Heart right ventricle (tissue), 16 donors: ENCODE measurements at regions not wholly inside any gene's neighbourhood (a gene's known extent, or its start where the extent isn't known, plus 50 kb on each side); places are given as distances from the start of the nearest gene placed in this dataset.
A peak's percentile ranks its signal among the peaks of the same experiment; 100 is the strongest.

ENCODE experiments used
- ATAC-seq, 8 donors: fragments of 200-7000 bp; cut with Tn5 transposase; one replicate each; pipeline ENCODE4 v1.9.1; 2020; ENCODE audit warnings: mild to moderate bottlenecking in 8 of 8, moderate library complexity in 8 of 8, moderate number of reproducible peaks in 1 of 8
- DNase-seq, 2 donors: peaks; one replicate each; pipeline ENCODE4 v3.0.0-alpha.2; 2020
- H3K27ac ChIP-seq, 10 donors: fragments of 200-600 bp; sonication (generic) in 2 of 10; one replicate each; pipeline versions ENCODE4 v1.5.0 to v1.8.0; 2020 to 2022; ENCODE audit warnings: mild to moderate bottlenecking in 3 of 10
- H3K27me3 ChIP-seq, 7 donors: fragments of 200-600 bp; one replicate each; pipeline ENCODE4 v1.8.0; 2021 to 2022; ENCODE audit warnings: mild to moderate bottlenecking in 2 of 7
- H3K36me3 ChIP-seq, 9 donors: fragments of 200-600 bp; sonication (generic) in 1 of 9; one replicate each; pipeline versions ENCODE4 v1.5.0 to v1.8.0; 2020 to 2022; ENCODE audit warnings: mild to moderate bottlenecking in 2 of 9
- H3K4me1 ChIP-seq, 9 donors: fragments of 200-600 bp; sonication (generic) in 1 of 9; one replicate each; pipeline versions ENCODE4 v1.5.0 to v1.8.0; 2020 to 2022; ENCODE audit warnings: mild to moderate bottlenecking in 4 of 9
- H3K4me3 ChIP-seq, 10 donors: fragments of 200-600 bp; sonication (generic) in 2 of 10; one replicate each; pipeline versions ENCODE4 v1.5.0 to v1.8.0; 2020 to 2022; ENCODE audit warnings: mild to moderate bottlenecking in 7 of 10, moderate library complexity in 2 of 10
- H3K9me3 ChIP-seq, 11 donors: fragments of 200-600 bp in 10 of 11; sonication (generic) in 2 of 11; one replicate each; pipeline versions ENCODE4 v1.5.0 to v1.8.0; 2013 to 2022; ENCODE audit warnings: mild to moderate bottlenecking in 2 of 11, control low read depth in 1 of 11, moderate library complexity in 1 of 11
- WGBS, 2 donors: extraction: QIAGEN DNeasy Blood & Tissue Kit; methylation state at CpG; one replicate each; pipeline ENCODE4 v1.1.7; 2013; ENCODE audit warnings: inconsistent platforms in 1 of 2; 5-methylcytosine and 5-hydroxymethylcytosine counted together
- intact Hi-C, 10 donors: fragments of 100-400 bp; cut with DNase I; formaldehyde crosslinking; loops; one replicate each; pipeline versions ENCODE4 v1.11.1 to v1.14.2; 2022
- TF ChIP-seq, protein P1 (sequence below), 9 donors: fragments of 200-600 bp; sonication (generic) in 2 of 9; IDR thresholded peaks; one replicate each; pipeline versions ENCODE4 v1.5.0 to v1.8.0; 2021 to 2022; ENCODE audit warnings: antibody characterized with exemption in 9 of 9, mild to moderate bottlenecking in 5 of 9, moderate library complexity in 1 of 9
- donor health status: Arrhythmogenic right ventricular cardiomyopathy.
- donor health status: ischemic (EF 13 %, LVEDD 7.1; RV severe dilation, severe dysfunction).
- donor health status: healthy with polysubstance abuse.
- donor health status: DM: no; HTN: yes; CAD: no.
- donor health status: DM: no; HTN: no; CAD: no.
- donor health status: ischemic (EF 25% LVEDD 6.9; RV normal size, moderate dysfunction).
- donor health status: ischemic (EF 25% LVEDD 5.7; RV mildly dilated, moderate dysfunction).
- donor health status: healthy.
- donor health status: DM: yes; HTN: yes; CAD: no.
- donor health status: Ischemic cardiomyopathy.
- donor health status: ischemic (EF 35%, LVEDD 5.7; RV mildly dilated, moderate dysfunction).
- donor health status: nonischemic (EF 11% LVEDD 7.7; RV severe dilation, severe dysfunction).
- donor health status: DM: yes; HTN: yes; CAD: no.
- donor health status: PGD.
- donor health status: ischemic (EF 29% LVEDD 5.4; RV normal size, mild dysfunction).
- donor health status: nonischemic (EF 23%, LVEDD 6.1; RV moderate dilation, normal function).

DNA sequence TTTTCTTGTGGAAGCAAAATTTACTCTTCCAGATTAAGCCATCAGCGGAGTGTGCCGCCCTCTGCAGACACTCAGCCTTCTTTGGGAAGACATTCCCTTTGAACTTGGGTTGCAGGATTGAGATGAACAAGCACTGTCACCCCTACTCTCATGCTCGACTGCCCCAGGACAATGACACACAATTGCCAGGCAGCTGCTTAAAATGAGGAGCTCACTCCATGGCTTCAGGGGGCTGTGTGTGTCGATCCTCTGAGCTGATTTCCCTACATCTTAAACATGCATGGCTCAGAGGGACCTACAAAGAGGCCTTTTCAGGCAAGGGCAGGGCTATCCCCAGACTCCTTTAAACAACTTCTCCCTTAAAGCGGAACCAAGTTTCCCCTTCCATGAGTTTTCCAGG lies 107.5 kb upstream of the MBNL2 start:
- H3K36me3 ChIP-seq: no peaks in the 10 kb centered on the region
- DNase-seq (no peak), ATAC-seq (peak in 1 of 8 donors; percentile 1)
- H3K4me1 ChIP-seq: peaks cover 4 to 50% (median 39%) of the 10 kb centered on the region in 9 donors
- TF ChIP-seq, protein P1, sequence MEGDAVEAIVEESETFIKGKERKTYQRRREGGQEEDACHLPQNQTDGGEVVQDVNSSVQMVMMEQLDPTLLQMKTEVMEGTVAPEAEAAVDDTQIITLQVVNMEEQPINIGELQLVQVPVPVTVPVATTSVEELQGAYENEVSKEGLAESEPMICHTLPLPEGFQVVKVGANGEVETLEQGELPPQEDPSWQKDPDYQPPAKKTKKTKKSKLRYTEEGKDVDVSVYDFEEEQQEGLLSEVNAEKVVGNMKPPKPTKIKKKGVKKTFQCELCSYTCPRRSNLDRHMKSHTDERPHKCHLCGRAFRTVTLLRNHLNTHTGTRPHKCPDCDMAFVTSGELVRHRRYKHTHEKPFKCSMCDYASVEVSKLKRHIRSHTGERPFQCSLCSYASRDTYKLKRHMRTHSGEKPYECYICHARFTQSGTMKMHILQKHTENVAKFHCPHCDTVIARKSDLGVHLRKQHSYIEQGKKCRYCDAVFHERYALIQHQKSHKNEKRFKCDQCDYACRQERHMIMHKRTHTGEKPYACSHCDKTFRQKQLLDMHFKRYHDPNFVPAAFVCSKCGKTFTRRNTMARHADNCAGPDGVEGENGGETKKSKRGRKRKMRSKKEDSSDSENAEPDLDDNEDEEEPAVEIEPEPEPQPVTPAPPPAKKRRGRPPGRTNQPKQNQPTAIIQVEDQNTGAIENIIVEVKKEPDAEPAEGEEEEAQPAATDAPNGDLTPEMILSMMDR (IDR thresholded peaks at IDR 0.05): no peak
- intact Hi-C loops: loop anchor here in 9 of 10 donors (5.0 kb wide), 9 partner anchors 98 to 463 kb away; partner anchors contain the start of genes MBNL2 (in 1 of the 9) and RAP2A (in 1 of the 9)
- H3K4me3 ChIP-seq: peak overlapping the region in 2 of 10 donors; percentile 7 to 24
- no peaks in the 10 kb centered on the region for H3K9me3 ChIP-seq
- 68 to 76% methylated on average over 5 of the region's 5 CpGs for WGBS, 2 donors
- peak overlapping the region; percentile 10 to 88 (median 69) for H3K27ac ChIP-seq
- peaks cover 0 to 5% (median 0%) of the 10 kb centered on the region in 7 donors for H3K27me3 ChIP-seq

DNA sequence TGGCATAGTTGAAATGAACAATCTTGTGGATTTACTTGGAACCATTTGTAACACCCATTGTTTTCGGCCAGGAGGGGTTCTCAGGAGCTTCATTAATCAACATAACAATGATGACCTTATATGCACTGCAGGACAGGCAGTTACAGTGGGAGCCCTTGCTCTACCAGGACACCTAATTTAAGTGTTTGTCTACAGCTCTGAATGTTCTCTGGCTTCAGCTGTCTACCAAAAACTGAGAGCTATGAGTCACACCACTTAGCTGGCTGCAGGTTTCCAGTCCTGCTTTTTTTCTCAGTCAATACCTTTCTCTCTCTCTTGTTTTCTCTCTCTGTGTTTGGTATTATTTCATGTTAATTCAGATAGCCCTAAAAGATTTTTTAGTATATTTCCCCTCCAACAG lies 105.4 kb upstream of the MBNL2 start:
- peak overlapping the region; percentile 36 to 88 (median 68) for H3K27ac ChIP-seq
- no peaks in the 10 kb centered on the region for H3K9me3 ChIP-seq
- peaks cover 4 to 42% (median 39%) of the 10 kb centered on the region in 9 donors for H3K4me1 ChIP-seq
- intact Hi-C loops: loop anchor here in 2 of 10 donors (2.0 to 5.0 kb wide), 2 partner anchors 106 to 316 kb away; partner anchors contain the start of genes MBNL2 (in 1 of the 2) and RAP2A (in 1 of the 2)
- no peaks in the 10 kb centered on the region for H3K36me3 ChIP-seq
- H3K27me3 ChIP-seq: peaks cover 0 to 5% (median 0%) of the 10 kb centered on the region in 7 donors
- no peak overlapping the region for H3K4me3 ChIP-seq
- 38 to 48% methylated on average over 1 of the region's 1 CpG for WGBS, 2 donors
- DNase-seq: peak in 1 of 2 donors; percentile 31
- TF ChIP-seq, protein P1 (IDR thresholded peaks at IDR 0.05): no peak
- ATAC-seq: peak; percentile 42 to 94 (median 88)

DNA sequence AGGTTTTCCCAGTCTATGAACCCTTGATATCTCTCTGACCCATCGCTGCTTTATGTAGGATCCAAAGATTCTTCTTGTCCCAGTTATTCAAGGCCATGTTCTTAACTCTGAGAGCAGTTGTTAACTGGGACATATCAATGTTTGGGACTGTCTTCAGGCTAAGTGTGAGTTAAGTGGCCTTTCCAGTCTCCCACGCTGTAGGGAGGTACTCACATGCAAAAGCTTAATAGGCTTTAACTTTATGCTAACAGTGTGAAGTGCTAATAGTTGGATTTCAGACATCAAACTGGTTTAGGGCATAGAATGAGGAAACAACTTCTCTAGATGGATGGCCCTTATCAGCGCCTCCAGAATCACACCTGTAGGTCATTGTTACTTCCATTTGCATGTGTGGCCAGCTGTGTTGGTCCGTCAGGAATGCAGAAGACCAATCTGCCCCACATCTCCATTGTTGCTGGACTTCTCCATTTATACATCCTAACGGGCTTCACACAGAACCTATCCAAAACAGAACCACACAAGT lies 104.7 kb upstream of the MBNL2 start:
- peak overlapping the region in 9 of 10 donors; percentile 5 to 88 (median 68) for H3K27ac ChIP-seq
- TF ChIP-seq, protein P1 (IDR thresholded peaks at IDR 0.05): no peak
- H3K4me1 ChIP-seq: peaks cover 4 to 47% (median 40%) of the 10 kb centered on the region in 9 donors
- no peak for DNase-seq
- 79 to 83% methylated on average over 5 of the region's 5 CpGs for WGBS, 2 donors
- ATAC-seq: peak in 1 of 8 donors; percentile 27
- intact Hi-C loops: loop anchor here in 2 of 10 donors (2.0 to 5.0 kb wide), 2 partner anchors 105 to 315 kb away; partner anchors contain the start of genes MBNL2 (in 1 of the 2) and RAP2A (in 1 of the 2)
- no peaks in the 10 kb centered on the region for H3K36me3 ChIP-seq
- H3K4me3 ChIP-seq: no peak overlapping the region
- no peaks in the 10 kb centered on the region for H3K9me3 ChIP-seq
- H3K27me3 ChIP-seq: peaks cover 0 to 5% (median 0%) of the 10 kb centered on the region in 7 donors

DNA sequence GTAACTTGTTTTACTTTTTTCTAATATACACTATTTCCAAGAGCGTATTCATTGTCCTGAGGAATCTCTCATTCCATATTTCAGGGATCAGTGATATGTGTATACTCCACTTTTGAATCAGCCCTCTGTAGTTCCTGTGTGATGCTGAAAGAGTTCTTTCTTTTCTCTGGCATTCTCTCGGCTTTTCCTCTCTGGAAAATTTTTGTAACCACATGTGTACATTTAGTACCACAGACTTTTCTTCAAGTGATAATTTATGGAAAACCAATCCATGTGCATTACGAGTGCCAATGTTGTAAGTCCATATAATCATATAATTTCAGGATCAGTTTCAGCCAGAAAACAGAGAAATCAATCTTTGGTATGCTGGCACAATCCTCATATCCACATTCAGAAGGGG lies 102.2 kb upstream of the MBNL2 start:
- no peak for DNase-seq
- H3K4me1 ChIP-seq: peaks cover 4 to 52% (median 36%) of the 10 kb centered on the region in 9 donors
- H3K27me3 ChIP-seq: no peaks in the 10 kb centered on the region
- no peak for ATAC-seq
- 89 to 91% methylated on average over 3 of the region's 3 CpGs for WGBS, 2 donors
- no peak overlapping the region for H3K4me3 ChIP-seq
- no peaks in the 10 kb centered on the region for H3K9me3 ChIP-seq
- TF ChIP-seq, protein P1 (IDR thresholded peaks at IDR 0.05): no peak
- H3K36me3 ChIP-seq: no peaks in the 10 kb centered on the region
- no peak overlapping the region for H3K27ac ChIP-seq
- intact Hi-C loops: loop anchor here in 2 of 10 donors (5.0 to 10.0 kb wide), 2 partner anchors 75 to 312 kb away; partner anchors contain the start of gene RAP2A (in 1 of the 2)
